Stimulated activated CD8-positive, alpha-beta memory T cell treated with anti-CD3 and anti-CD28 coated beads, Interleukin-15, amount 100 ng/mL, for 24 hours (primary cell): ENCODE measurements at regions not wholly inside any gene's neighbourhood (a gene's known extent, or its start where the extent isn't known, plus 50 kb on each side); places are given as distances from the start of the nearest gene placed in this dataset.

ENCODE experiments used
- DNase-seq: peaks from one replicate; pipeline ENCODE4 v3.0.0-alpha.2; 2020; ENCODE audit warnings: low read depth

GRCh38 chr14:101370593-101371569 lies 190.4 kb upstream of the DIO3 start:
- DNase-seq, result no peak

DNA sequence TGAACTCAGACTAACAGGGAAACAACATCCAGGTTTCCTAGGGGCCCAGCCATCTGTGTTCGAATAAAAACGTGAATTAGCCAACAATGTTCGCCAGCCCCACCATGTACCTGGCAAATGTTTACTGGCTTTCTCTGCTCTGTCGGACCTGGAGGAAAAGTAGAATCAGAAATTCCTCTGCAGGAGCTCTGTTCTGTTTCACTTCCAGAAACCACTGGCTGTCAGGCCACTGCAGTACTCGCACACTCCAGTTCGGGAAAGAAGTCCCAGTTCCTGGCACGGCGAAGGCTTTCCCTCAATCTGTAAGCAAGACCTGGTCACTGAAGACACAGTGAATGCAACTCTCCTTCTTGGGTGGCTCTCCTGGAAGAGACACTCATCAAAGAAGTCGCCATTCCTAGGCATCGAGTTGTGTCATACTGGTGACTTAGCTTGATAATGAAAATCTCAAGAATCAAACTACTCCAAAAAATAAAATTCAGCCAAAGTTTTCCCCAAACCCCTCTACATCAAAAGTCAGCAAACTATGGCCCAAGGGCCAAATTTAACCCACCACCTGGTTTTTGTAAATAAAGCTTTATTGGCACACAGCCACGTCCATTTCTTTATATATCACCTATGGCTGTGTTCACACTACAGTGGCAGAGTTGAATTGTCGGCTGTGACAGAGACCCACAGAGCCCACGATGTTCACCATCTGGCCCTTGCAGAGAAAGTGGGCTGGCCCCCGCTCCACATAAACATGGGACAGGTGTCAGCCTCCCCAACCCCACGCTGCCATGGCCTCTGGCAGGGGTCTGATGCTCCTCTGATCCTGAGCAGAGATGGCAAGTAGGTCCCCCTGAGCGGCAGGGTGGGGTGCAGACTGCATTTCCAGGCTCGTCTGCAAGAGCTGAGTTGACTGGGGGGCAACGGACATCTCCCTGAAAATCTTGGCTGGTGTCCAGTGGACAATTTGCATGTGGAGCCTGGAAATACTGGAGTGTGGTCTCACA lies 189.2 kb upstream of the DIO3 start:
- no peak for DNase-seq

GRCh38 chr14:101372894-101373620 lies 188.2 kb upstream of the DIO3 start:
- no peak for DNase-seq

DNA sequence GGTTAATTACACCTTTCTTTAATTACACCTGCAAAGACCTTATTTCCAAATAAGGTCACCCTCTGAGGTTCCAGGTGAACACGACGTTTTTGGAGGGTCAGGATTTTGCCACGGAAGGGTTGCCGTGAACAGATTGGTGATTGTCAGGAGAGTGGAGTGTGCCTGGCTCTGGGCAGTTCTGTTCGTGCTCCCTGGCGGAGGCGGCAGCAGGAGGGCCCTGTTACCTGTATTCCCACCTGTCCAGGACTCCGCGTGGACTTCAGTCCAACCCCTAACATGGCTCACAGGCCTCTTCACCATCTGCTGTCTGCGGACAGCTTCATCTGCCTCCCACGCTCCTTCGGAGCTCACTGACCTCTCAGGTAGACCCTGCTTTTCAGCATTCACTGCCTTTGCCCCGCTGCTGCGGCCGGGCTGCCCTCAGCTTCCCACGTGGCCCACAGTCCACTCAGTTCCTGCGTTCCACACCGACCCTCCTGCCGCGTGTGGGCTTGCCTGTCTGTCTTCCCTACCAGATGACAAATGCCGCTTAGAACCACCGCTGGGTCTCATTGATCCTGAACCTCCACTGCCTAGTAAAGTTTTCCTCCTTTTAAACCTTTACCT lies 187.5 kb upstream of the DIO3 start:
- no peak for DNase-seq

DNA sequence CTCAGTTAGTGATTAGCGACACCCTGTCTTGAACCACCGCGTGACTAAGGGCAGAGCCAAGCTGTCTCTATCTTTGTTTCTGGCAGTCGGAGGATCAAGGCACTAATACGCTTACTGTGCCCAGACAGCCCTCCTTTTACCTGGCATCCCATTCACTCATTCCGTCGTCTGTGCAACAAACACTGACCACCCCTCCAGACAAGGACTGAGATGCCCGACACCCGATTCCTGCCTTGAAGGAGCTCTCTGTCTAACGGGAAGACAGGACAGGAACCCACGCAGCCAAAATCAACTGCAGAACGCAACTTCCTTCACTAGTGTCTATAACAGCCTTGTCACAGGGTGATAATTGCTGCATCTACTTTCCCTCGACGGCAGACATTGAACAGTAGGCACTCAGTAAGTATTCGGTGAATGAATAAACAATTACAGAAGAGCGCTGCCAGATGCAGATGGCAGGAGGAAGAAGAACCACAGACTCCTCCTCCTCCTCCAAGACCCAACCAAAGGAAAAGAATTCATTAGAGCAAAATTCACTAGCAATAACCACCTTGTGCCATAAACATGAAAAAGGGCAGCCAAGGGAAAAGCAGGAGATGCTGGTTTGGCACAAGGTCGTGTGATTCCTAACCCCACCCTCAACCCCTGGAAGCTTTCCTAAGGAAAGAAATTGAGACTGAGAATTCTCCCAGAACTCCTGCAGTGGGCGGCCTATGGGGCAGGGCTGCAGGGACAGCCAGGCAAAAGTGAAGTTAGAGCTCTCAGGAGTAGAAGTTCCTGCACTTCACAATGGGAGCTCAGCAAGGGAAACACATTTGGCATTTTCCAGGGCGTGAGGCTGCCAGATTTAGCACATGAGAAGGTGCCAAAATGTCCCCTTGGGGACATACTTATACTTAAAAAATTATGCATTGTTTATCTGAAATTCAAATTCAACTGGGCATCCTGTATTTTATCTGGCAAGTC lies 186.6 kb upstream of the DIO3 start:
- no peak for DNase-seq

DNA sequence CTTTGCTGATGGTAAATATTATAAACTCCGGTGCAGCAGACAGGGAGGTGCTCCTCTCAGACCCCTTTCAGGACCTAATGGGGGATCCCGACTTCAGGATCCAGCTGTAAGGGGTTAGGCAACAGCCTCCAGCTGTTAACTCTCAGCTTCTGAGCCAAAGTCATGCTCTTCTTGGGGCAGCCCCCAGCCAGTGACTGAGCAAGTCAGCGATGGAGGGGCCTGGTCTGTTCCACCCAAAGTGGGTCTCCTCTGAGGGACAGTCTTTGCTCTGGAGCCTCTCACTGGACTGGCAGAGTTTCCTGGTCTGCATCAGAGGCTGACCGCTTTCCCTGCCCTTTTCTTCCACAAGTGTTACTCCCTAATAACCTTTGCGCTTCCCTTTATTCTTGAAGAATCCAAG lies 184.2 kb upstream of the DIO3 start:
- DNase-seq, result no peak

DNA sequence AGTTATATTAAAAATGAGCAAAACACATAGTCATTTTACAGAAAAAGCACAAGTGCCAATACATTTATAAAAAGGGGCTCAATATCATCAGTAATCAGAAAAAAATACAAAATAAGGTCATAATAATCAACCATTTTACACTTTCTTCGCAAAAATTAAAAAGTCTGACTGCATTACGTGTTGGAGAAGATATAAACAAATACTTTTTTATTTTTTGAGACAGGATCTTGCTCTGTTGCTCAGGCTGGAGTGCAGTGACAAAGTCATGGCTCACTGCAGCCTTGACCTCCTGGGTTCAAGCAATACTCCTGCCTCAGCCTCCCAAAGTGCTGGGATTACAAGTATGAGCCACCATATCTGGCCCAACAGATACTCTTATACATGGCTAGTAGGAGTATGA lies 181.5 kb upstream of the DIO3 start:
- no peak for DNase-seq

DNA sequence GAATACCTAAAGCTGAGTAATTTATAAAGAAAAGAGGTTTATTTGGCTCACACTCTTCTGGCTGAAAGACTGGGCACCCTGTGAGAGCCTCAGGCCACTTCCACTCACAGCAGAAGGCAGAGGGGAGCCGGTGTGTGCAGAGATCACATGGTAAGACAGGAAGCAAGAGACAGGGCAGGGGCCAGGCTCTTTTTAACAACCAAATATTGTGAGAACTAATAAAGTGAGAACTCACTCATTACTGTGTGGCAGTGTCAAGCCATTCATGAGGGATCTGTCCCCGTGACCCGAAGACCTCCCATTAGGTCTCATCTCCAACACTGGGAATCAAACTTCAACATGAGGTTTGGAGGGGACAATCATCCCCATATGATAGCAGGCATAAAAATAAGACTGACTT lies 180.8 kb upstream of the DIO3 start:
- no peak for DNase-seq

- DNase-seq, result no peak
Measured at GRCh38 chr14:101380940-101381339, 180.4 kb upstream of the DIO3 start.

- no peak for DNase-seq
Measured at GRCh38 chr14:101383737-101384338, 177.5 kb upstream of the DIO3 start.

- no peak for DNase-seq
Measured at GRCh38 chr14:101394374-101394773, 166.9 kb upstream of the DIO3 start.

DNA sequence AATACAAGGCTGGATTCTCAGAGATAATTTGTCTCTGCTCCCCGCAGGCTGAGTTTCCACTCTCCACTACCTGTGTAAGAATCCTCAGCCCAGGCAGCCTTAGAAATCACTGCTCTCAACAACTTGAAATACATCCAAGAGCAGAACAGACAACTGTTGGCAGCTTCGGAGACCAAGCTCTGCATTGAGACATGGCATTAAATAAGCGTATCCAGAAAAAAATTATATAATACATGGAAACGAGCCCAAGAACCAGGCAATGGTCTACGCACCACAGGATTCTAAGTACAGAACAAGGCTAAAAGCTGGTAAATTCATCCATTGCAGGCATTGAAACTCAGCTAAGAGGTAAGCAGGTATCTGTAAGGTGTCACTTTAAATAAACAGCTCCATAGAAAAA lies 165.5 kb upstream of the DIO3 start:
- DNase-seq, result no peak

GRCh38 chr14:101397206-101397605 lies 164.1 kb upstream of the DIO3 start:
- no peak for DNase-seq

GRCh38 chr14:101398011-101398410 lies 163.3 kb upstream of the DIO3 start:
- no peak for DNase-seq

GRCh38 chr14:101399737-101400517 lies 161.4 kb upstream of the DIO3 start:
- DNase-seq, result no peak

DNA sequence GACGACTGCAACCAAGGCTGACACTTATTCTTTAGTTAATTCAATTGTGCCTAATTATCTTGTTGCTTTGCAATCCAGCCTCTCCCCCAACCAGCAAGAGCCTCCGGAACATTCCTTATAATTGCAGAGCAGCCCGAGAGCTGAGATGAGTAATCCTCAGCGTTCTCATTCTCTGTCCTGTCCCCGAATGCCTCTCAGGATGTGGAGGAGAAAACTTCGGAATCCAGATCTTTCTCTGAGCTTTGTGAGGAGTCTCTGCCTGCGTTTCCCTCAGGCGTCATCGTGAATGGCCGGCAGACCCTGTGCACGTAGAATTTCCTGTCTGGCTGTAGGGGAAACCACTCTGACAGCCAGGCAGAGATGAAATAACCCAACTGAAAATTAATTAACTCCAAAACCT lies 160.5 kb upstream of the DIO3 start:
- no peak for DNase-seq

DNA sequence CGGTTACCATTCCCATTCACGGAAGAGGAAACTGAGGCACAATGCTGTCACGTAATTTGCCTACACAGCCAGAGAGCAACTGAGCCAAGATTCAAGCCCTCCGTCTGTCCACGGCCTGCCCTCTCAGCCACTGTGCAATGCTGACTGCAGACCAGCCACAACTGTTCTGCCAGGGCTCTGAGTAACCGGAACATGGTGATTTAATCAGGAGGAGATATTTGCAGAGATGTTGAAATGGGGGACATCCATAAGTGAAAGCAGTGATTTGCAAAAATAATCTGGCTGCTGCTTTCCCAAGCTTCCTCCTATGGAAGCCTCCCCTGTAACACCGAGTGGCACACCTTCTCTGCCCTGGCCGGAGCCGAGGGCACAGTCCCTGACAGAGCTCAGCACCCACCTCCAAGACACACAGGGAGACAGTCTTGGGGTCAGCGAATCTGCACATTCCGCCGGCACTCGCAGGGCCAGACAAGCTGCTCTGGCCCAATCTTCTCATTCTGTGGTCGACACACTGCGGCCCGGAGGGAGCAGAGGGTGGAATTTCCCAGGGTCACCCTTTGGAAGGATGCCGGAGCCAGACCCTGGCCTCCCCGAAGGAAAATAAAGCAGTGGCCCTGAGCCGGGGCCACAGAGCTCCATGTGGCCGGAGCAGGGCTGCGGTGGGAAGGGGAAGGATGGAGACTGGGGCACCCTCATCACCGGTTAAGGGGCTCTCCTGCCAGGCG lies 158.2 kb upstream of the DIO3 start:
- no peak for DNase-seq

DNA sequence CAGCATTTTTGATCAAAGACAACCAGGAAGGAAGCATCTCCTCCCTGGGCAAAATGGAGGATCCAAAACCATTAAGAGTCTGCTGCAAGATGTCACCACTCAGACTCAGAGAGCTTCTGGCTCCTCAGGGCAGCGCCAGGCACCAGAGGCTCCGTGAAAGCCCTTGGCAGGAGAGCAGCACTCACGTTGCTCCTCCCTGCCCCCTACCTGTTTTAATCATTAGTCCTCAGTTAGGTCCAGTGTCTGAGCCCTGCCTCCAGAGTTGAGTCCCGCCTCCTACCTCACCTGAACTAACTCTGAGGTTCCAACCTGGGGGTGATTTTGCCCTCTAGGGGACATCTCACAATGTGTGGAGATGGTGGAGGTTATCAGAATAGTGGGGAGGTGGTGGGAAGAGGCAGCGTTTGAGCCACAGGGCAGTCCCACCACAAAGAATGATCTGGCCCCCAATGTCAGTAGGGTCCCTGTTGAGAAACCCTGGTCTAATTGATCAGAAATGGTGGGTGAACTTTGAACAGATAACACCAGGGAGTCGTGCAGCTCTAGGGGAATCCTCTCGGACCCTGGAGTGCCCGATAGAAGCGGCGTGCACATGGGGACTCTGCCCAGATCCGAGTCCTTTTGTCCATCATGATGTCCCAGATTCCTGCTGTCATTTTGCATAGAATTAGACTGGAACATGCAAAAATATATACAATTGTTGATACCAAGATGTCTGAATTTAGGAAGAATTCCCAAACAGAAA lies 156.7 kb upstream of the DIO3 start:
- no peak for DNase-seq
